GM19240 (cell line): ENCODE measurements at regions not wholly inside any gene's neighbourhood (a gene's known extent, or its start where the extent isn't known, plus 50 kb on each side); places are given as distances from the start of the nearest gene placed in this dataset.

Experiments
- DNase-seq: peaks from one replicate; pipeline ENCODE4 v3.0.0; 2011; ENCODE audit warnings: low spot score; ENCODE audit not compliant: insufficient read length

- DNase-seq: no peak
Observed at GRCh38 chr1:219773775-219774174, 154.6 kb downstream of the SLC30A10 start.

GRCh38 chr1:219773110-219773509 lies 155.2 kb downstream of the SLC30A10 start:
- DNase-seq: no peak

- DNase-seq: no peak
Observed at GRCh38 chr1:219772265-219773036, 155.9 kb downstream of the SLC30A10 start.

DNA sequence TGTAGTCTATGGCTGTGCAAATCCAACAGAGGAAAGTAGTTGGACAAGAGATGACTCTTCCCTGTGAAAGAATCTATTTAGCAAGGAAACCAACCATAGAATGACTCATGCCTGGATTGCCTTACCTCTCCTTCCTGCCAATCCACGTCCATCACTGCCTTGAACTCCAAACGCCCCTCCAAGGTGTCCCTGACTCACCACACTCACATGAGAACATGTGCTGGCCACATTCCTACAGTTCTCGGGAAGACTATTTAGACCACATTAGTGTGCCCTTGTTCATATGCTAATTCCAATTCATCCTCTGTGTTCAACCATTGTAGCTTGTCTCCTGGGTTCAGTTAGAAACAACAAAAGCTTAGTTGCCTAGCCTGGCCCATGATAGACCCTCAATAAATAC lies 157.3 kb downstream of the SLC30A10 start:
- DNase-seq: no peak

DNA sequence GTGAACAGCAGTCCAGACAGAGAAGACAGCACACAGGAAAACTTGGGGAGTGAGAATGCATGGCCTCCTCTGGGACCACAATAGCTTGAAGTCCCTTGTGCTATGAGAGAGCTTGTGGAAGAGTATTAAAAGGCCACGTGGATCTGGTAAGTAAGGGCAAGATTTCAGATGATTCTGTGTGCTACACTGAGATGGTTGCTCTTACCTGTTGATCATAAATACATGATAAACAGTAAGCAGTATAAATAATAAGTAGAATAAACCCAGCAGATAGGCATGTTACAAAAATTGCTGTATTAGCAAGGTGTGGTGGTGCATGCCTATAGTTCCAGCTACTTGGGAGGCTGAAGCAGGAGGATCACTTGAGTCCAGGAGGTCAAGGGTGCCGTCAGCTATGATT lies 150.4 kb upstream of the ZC3H11B start:
- DNase-seq: no peak

DNA sequence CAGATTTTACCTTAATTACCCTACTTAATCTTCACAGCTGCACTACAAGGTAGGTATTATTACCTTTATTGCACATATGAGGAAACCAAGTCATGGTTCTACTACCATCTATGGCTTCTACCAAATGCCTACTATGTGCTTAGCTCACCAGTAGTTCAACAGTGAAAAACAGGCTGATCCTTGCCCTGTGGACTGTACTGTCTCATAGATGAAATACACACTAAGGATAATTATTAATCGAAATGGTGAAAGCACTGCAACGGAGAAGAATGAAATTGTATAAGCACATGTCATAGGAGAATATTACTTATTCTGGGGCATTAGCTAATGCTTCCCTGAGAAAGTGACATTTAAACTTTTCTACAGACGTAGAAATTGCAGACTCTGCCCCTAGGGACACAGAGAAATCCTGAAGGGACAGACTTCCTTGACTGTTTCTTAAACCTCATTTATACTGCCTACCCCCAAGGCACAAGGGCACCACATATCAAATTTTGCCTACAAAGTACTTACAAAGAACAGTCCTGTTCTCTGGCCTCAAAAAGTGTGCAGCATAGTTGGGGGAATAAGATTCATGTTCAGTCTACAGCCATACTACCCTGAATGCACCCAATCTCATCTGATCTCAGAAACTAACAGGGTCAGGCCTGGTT lies 148.4 kb upstream of the ZC3H11B start:
- DNase-seq: no peak

DNA sequence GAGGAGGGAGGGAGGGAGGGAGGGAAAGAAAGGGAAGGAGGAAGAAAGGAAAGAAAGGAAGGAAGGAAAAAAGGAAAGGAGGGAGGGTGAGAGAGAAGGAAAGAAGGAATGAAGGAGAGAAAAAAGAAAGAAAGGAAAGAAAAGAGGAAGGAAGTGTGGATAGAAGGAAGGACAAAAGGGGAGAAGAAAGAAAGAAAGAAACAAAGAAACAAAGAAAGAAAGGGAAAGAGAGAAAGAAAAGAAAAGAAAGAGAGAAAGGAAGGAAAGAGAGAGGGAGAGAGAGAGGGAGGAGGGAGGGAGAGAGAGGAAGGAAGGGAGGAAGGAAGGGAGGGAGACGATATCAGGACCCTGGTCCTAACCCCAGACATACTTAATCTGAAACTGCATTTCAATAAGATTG lies 146.2 kb upstream of the ZC3H11B start:
- no peak for DNase-seq

- no peak for DNase-seq
Observed at GRCh38 chr1:219757890-219758289, 145.0 kb upstream of the ZC3H11B start.

GRCh38 chr1:219755234-219755633 lies 142.3 kb upstream of the ZC3H11B start:
- no peak for DNase-seq

GRCh38 chr1:219754767-219755166 lies 141.9 kb upstream of the ZC3H11B start:
- no peak for DNase-seq

DNA sequence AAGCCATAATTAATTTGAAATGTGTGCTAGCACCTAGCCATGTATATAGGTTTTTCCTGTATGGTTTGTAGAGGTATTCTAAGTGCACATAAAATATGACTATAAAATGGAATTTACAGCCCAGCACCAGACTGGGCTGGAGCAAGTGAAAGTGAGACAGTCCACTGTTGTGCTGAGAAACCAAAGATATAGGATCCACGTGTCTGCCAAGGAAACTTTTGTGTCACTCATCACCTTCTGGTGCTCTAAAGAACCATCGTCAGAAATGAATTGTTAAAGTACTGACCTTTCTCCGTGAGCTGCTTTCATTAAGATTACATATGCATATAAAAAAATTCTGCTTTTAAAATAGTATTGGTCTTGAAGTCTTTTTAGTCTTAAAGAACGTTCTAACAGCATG lies 141.0 kb upstream of the ZC3H11B start:
- no peak for DNase-seq

DNA sequence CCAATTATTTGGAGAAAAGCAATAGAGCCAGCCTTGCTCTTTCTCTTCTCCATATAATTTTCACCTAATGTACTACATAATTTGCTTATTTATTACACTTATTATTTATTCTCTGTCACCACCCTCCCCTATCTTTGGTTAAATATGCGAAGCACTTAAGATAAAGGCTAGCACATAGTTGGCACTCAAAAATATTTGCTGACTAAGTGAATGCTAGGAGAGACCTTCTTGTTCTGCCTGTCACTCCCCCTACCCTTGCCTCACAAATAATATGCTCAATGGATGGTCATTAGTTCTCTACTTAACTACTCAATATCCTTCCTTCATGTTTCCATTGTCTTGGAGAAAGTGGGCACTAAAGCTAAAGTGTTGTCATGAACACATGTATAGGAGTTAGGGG lies 139.7 kb upstream of the ZC3H11B start:
- DNase-seq: no peak

- no peak for DNase-seq
Observed at GRCh38 chr1:219751870-219752507, 139.1 kb upstream of the ZC3H11B start.

GRCh38 chr1:219749370-219749769 lies 136.5 kb upstream of the ZC3H11B start:
- no peak for DNase-seq

DNA sequence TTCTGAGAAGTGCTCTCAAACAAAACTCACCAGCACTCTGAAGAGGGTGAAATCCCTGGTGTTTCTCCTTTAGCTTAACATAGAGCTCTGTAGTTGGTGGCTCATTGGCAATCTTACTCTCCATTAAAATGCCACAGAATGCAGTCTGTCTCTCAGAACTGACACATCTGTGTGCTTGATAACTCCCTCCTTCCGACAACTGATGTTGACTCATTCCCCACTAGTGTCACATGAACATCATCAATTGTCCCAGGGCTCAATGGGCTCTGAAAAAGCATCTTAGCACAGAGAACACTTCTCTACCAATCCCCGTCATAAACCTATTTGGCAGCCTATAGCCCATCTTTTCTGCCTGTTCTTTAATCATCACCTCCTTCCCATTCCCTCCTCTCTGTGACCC lies 133.2 kb upstream of the ZC3H11B start:
- DNase-seq: no peak

GRCh38 chr1:219744652-219745469 lies 132.0 kb upstream of the ZC3H11B start:
- DNase-seq: no peak

DNA sequence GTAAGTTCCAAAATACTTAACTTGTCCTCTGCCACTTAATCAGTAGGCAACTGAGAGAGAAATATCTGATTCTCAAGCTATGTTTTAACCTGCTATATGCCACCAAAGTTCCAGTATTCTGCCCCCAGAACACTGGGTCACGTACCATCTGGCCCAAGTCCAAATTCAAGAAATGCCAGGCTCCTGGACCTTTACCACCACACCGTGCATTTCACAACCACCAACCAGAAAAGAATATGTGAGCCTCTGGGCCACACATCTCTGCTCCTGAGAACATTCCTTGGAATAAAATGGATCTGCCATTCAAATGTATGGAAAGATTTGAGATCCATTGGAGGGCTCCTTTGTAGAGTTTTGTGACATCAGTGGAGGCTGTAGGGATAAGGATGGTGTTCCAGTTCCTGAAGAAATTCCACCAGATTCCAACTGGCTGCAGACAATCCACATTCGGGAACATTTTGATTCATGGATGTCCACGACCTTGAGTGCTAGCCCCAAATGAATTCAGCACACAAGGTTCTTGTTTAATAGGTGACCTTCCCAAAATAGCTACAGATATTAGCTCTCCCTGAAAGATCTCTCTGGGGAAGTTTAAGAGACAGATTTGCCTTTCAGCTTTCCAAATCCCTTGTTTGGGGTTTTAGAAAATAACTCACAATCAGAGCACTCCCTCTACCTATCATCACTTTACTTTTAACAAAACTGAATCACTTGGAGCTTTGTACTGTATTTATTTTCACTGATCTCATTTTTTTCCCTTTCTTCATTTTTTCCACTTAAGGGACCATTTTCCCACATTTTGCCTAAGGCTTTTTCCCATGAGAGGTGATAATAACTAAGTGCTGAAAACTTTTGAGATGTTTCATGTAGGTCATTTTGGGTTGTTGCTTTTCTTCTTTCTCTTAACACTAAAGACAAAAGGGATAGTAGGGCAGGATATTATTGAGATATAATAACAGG lies 128.4 kb upstream of the ZC3H11B start:
- DNase-seq: no peak

- DNase-seq: no peak
Observed at GRCh38 chr1:219733511-219734174, 120.7 kb upstream of the ZC3H11B start.

GRCh38 chr1:219732814-219733491 lies 120.0 kb upstream of the ZC3H11B start:
- DNase-seq: no peak

DNA sequence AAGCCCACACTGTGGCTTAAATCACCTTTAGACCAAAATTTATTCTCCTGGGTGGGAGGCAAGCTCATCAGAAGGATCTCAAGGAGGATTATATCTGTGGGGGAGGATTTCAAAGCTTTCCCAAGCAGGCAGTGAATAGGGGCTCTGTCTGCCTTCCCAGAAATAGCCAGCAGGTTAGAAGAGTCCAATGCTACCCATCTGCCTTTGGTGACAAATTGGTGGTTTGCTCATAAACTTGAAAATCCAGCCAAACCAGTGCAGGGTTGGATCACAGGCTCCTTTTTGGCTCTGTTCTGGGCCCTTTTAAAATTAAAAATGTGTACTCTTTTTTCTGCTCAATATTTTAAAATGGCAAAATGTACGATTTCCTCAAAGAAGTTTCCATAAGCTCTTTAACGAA lies 118.9 kb upstream of the ZC3H11B start:
- no peak for DNase-seq
